GM21360 (cell line): ENCODE measurements at regions not wholly inside any gene's neighbourhood (a gene's known extent, or its start where the extent isn't known, plus 50 kb on each side); places are given as distances from the start of the nearest gene placed in this dataset.

ENCODE experiments used
- ATAC-seq: cut with Tn5 transposase; IDR thresholded peaks from one replicate; pipeline ENCODE4 v1.9.1; 2021; ENCODE audit warnings: mild to moderate bottlenecking, moderate library complexity; ENCODE audit not compliant: unreplicated experiment

DNA sequence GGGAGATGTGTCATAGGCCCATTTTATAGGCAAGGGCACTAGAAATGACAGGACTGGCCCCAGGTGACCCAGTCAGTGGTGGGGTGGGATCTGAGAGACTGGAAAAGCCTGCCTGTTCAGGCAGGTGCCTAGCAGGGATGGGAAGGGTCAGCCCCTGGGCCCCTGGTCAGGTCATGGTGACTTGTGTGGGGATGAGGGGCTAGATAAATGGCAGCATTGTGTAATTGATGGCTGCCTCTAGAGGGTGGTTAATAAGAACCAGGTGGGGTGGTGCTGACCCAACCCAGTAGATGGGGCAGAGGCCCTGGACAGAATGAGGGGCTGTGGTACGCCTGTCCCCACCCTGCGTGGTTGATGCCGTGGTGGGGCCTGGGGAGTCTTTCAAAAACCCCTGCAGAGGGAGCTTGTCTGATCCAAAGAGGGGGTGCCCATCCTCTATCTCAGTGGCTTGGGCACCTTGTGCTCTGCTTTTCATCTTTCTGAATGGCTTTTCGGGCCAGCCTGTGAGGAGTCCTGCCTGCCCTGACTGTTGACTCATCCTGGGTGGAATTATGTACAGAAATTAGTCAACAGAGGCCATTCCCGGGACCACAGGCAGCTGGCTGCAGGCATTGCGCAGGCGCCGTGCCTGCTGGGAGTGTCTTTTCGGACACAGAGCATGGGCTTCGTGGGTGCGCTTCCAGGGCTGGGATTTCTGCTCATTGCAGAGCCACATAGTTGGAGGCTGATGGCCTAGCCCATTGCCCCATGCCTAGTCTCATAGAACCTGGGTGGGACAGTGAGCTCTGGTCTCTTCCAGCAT, 93.6 kb upstream of the PITX1 start:
- no peak for ATAC-seq

- no peak for ATAC-seq
Measured at GRCh38 chr5:135126688-135127438, 92.8 kb upstream of the PITX1 start.

DNA sequence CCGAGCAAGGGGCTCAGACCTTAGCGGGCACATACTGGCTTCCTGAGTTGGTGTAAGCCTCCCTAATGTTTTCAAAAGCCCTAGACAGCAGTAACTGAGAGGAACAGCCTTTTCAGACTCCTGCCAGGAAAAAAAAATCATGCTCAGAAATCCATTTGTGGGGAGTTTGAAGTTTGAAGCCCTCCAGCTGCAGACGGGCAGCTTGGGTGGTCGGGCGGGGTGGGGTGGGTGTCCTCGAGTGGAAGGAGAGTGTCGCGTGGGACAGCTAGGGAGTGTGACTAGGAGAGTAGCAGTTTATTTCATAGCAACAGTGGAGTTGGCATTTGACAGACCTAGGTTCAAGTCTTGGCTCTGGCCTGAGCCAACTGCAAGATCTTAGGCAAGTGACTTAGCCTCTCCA, 90.7 kb upstream of the PITX1 start:
- ATAC-seq, result no peak

DNA sequence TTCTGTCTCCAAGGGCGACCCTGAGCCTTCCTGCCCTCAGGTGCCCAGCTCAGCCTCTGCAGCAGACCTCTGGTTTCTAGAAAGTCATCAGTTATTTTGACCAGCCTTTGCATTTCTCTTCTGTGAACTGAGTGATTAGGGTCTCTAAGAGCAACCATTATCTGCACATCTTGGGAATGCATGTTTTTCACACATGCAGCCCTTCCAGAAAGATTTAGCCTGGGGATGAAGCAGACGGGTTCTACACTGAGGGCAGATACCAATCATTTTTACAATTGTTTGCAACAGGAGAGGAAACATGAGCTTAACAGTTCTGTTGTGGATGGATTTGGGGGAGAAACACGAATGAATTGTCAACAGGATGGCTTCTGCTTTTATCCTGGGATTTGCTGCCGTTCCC, 90.1 kb upstream of the PITX1 start:
- ATAC-seq, result no peak

- ATAC-seq, result no peak
Measured at GRCh38 chr5:135122797-135123196, 88.8 kb upstream of the PITX1 start.

DNA sequence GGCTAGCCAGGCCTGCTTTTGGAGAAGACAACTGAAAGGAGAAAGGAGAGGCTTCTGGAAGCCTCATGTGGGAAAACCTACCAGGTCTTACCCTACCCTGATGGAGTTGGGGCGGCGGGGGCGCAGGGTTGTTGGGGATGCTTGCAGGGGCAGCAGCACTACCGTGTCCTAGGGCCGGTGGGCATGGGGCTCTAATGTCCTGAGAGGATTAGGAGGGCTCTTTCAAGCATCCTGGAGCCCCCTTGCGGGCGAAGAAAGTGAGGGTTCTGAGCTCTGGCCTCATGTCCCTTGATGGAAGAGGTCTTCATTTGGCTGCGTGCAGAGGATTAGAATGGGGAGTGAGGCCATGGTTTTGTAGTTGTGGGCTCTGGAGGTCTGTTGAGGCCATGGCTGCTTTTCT, 86.9 kb upstream of the PITX1 start:
- no peak for ATAC-seq

DNA sequence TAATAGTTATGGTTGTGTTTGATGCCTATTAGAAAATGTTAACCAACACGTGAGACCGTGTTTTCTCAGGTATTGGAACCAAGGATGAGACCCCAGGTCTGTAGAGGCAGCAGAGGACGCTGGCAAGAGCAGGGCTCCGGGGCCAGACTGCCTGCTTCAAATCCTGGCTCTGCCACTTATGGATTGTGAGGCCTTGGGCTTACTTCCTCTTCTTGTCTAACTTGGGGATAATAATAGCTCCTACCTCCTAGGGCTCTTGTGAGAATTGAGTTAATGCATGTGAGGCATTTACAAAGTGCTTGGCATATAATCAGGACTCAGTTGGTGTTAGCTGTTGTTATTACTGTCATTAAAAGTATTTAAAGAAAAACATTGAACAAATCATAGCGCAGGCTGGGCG, 85.5 kb upstream of the PITX1 start:
- ATAC-seq, result no peak

DNA sequence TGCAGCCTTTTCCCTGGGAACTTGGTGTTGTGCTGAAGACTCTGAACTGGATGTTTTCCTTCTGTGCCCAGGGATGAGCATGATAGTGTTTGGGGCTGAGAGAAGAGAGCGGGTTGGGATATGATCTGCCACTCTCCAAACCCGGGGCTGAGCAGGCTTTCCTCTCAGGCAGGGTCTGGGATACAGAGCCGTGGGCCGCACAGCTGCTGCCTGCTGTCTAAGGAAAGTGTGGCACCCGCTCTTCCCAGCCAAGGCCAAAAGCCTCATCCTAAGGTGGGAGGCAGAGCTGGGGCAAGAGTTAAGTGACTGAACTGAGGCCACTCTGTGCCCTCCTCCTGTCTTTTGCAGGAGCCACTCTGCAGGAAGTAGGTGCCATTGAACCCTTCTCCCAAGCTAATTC, 83.6 kb upstream of the PITX1 start:
- no peak for ATAC-seq

GRCh38 chr5:135116160-135116561, 82.1 kb upstream of the PITX1 start:
- no peak for ATAC-seq

- no peak for ATAC-seq
Measured at GRCh38 chr5:135115591-135115990, 81.6 kb upstream of the PITX1 start.

- no peak for ATAC-seq
Measured at GRCh38 chr5:135114759-135115158, 80.7 kb upstream of the PITX1 start.

- ATAC-seq, result no peak
Measured at GRCh38 chr5:135112008-135112725, 78.1 kb upstream of the PITX1 start.

DNA sequence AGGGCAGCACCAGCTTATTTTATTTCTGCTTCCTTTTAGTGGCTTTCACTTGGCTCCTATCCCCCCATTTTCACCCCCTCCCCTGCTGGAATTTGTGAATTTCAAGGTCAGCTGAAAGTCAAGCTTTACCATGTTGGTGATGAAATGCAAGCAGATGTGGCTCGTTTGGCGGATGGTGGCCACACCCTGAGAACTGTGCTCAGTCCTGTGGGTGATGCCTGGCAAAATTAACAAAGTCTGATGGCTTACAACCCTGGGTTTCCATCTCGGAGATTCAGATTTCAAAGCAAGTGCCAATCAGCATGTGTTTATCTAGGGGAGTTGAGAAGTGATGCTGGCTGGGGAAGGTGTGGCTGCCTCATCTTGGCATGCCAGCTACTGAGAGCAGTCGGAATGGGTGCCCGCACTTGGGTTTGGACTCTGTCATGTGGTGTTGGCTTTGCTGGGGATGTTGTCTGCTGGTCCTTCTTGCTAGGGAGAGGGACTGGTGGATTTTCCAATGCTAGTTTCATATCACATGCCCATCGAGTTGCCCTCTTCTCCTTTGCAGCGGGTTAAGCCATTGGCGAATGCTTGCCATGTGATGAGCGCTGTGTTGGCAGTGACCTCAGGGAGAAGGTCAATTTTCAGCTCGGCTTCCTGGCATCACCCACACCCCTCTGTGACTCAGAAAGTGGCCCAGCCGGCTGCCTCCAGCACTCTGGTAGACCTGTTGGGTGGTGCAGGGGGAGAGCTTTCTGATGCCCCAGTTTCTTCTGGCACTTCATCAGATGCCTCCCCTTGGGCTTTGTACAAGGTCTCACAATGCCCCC, 77.0 kb upstream of the PITX1 start:
- no peak for ATAC-seq

GRCh38 chr5:135108992-135109391, 75.0 kb upstream of the PITX1 start:
- ATAC-seq, result no peak

GRCh38 chr5:135108569-135108968, 74.5 kb upstream of the PITX1 start:
- no peak for ATAC-seq

GRCh38 chr5:135107986-135108385, 74.0 kb upstream of the PITX1 start:
- no peak for ATAC-seq

GRCh38 chr5:135106610-135107471, 72.8 kb upstream of the PITX1 start:
- no peak for ATAC-seq

DNA sequence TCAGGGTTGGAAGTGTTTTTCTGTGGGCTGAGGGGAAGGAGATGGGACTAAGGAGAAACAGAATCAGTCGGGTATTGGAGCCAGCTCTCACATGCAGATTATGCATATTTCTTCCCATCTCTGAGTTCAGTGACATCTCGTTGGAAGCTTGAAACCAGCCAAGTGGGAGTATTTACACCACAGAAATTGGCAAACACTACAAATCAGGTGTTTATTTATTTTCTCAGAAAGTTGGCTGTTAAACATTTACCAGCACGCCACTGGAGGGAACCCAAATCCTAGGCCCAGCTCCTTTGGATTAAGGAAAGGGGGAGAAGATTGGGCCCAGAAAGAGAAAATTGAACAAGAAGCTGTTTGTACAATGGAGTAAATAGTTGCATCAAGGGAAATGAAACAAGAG, 72.1 kb upstream of the PITX1 start:
- ATAC-seq, result no peak

DNA sequence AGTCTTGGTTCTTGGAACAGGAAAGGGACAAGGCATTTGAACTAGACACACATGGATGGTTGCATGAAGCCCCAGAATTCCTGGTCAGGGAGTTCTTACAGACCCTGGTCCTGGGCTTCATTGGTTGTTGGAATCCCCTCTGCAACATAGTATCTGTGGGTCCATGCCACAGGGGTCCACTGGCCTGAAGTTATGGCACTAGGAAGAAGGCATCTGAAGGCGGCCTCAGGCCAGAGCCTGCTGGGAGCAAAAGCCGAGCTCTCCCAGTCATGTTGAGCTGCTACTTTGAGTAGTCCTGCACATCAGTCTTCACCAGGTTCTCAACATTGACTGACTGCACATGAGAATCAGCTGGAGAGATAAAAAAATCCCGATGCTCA, 71.1 kb upstream of the PITX1 start:
- no peak for ATAC-seq

DNA sequence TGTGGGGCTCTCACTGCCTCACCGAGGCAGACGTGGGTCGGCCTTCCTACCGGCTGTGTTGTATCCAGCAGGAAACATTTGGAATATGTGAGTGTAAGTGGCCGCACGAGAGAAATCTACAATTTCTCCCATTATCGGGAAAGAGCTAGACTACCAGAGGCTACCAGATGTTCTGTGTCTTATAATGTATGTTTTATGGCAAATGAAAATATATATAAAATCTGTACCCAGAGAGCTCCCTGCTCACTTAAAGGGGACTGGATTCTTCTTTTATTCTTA, 69.5 kb upstream of the PITX1 start:
- no peak for ATAC-seq
